IMR-90 (cell line): ENCODE measurements at regions not wholly inside any gene's neighbourhood (a gene's known extent, or its start where the extent isn't known, plus 50 kb on each side); places are given as distances from the start of the nearest gene placed in this dataset.

Source experiments
- ATAC-seq: fragments of 200-7000 bp; cut with Tn5 transposase; 2 replicates; pipeline ENCODE4 v1.9.1; 2020; ENCODE audit warnings: low read depth, mild to moderate bottlenecking, moderate library complexity
- BruUV-seq: library from RNA; stranded (reverse); fragments of 400-500 nt; replicated peaks from 2 replicates; lab custom pipeline; 2021; lab: Mats Ljungman, UMichigan
- CTCF ChIA-PET: fragments of 300-600 bp; formaldehyde crosslinking; extraction: SDS; loops from one replicate; lab custom pipeline; 2021; ENCODE audit warnings: antibody characterized with exemption; lab: Yijun Ruan, JAX
- POLR2A ChIA-PET: fragments of 300-600 bp; sonication (Branson Sonifier 250); formaldehyde crosslinking; loops from one replicate; lab custom pipeline; 2022; ENCODE audit warnings: antibody characterized with exemption; ENCODE audit not compliant: unreplicated experiment; lab: Charles Lee
- DNase-seq: peaks from one replicate; pipeline ENCODE4 v3.0.0; 2013
- H2AFZ ChIP-seq: replicated peaks from 2 replicates; pipeline ENCODE3; 2013; ENCODE audit warnings: low read length, mild to moderate bottlenecking; ENCODE audit not compliant: poor library complexity
- H2AK5ac ChIP-seq: 2 replicates; pipeline ENCODE4 v1.6.1; 2013; ENCODE audit warnings: low read depth, low read length, inconsistent platforms
- H2AK9ac ChIP-seq: replicated peaks from 2 replicates; pipeline ENCODE3; 2013; ENCODE audit warnings: mild to moderate bottlenecking, low read depth, low read length, moderate library complexity; ENCODE audit not compliant: poor library complexity
- H2BK120ac ChIP-seq: 2 replicates; pipeline ENCODE4 v1.6.1; 2013; ENCODE audit warnings: low read depth, low read length, inconsistent platforms
- H2BK15ac ChIP-seq: 3 replicates; pipeline ENCODE4 v1.6.1; 2013; ENCODE audit warnings: low read depth, low read length, inconsistent platforms
- H2BK20ac ChIP-seq: 2 replicates; pipeline ENCODE4 v1.6.1; 2013; ENCODE audit warnings: low read depth, mild to moderate bottlenecking, inconsistent platforms, low read length, moderate library complexity
- H2BK5ac ChIP-seq: 2 replicates; pipeline ENCODE4 v1.6.1; 2013; ENCODE audit warnings: mild to moderate bottlenecking, low read depth, low read length, inconsistent platforms; ENCODE audit not compliant: poor library complexity, severe bottlenecking
- H3K14ac ChIP-seq: replicated peaks from 2 replicates; pipeline ENCODE4 v1.6.1; 2013; ENCODE audit warnings: low read depth, low read length, inconsistent platforms
- H3K18ac ChIP-seq: 2 replicates; pipeline ENCODE4 v1.6.1; 2013; ENCODE audit warnings: low read depth, low read length, control low read depth
- H3K23ac ChIP-seq: 2 replicates; pipeline ENCODE4 v1.6.1; 2013; ENCODE audit warnings: low read depth, low read length, inconsistent platforms
- H3K27ac ChIP-seq: 2 replicates; pipeline ENCODE4 v1.5.1; 2013; ENCODE audit warnings: mild to moderate bottlenecking, control low read depth, low read length; ENCODE audit not compliant: insufficient read depth
- H3K27me3 ChIP-seq: 2 replicates; pipeline ENCODE4 v1.6.1; 2013; ENCODE audit warnings: low read length; ENCODE audit not compliant: control insufficient read depth, insufficient read depth
- H3K36me3 ChIP-seq: 2 replicates; pipeline ENCODE4 v1.6.1; 2013; ENCODE audit warnings: low read length, mixed read lengths; ENCODE audit not compliant: control insufficient read depth, insufficient read depth
- H3K4ac ChIP-seq: 2 replicates; pipeline ENCODE4 v1.6.1; 2013; ENCODE audit warnings: low read depth, low read length, inconsistent platforms
- H3K4me1 ChIP-seq: 2 replicates; pipeline ENCODE4 v1.6.1; 2013; ENCODE audit warnings: low read length, mixed read lengths; ENCODE audit not compliant: control insufficient read depth, insufficient read depth
- H3K4me2 ChIP-seq: 2 replicates; pipeline ENCODE4 v1.6.1; 2013; ENCODE audit warnings: low read depth, mild to moderate bottlenecking, control low read depth, low read length, moderate library complexity
- H3K4me3 ChIP-seq: 2 replicates; pipeline ENCODE4 v1.5.1; 2013; ENCODE audit warnings: low read depth, mild to moderate bottlenecking, control low read depth, low read length, moderate library complexity; ENCODE audit not compliant: insufficient read depth
- H3K56ac ChIP-seq: 2 replicates; pipeline ENCODE4 v1.6.1; 2013; ENCODE audit warnings: low read length, inconsistent platforms; ENCODE audit not compliant: insufficient read depth; ENCODE audit errors: extremely low read depth
- H3K79me1 ChIP-seq, 2 experiments: 2 replicates each; pipeline ENCODE4 v1.6.1; 2013; ENCODE audit warnings: low read length in 2 of 2, inconsistent platforms in 1 of 2, low read depth in 1 of 2
- H3K9ac ChIP-seq: 2 replicates; pipeline ENCODE4 v1.6.1; 2013; ENCODE audit warnings: low read depth, low read length, control low read depth
- H3K9me1 ChIP-seq: 2 replicates; pipeline ENCODE4 v1.6.1; 2013; ENCODE audit warnings: low read length, inconsistent platforms; ENCODE audit not compliant: insufficient read depth
- H3K9me3 ChIP-seq: 2 replicates; pipeline ENCODE4 v1.6.1; 2013; ENCODE audit warnings: low read length; ENCODE audit not compliant: control insufficient read depth, insufficient read depth
- H4K20me1 ChIP-seq: 2 replicates; pipeline ENCODE4 v1.6.1; 2013; ENCODE audit warnings: low read length, inconsistent platforms; ENCODE audit not compliant: insufficient read depth
- H4K5ac ChIP-seq: 2 replicates; pipeline ENCODE4 v1.6.1; 2013; ENCODE audit warnings: mild to moderate bottlenecking, low read depth, low read length, control low read depth
- H4K8ac ChIP-seq, 2 experiments: 2 replicates each; pipeline ENCODE4 v1.6.1; 2013; ENCODE audit warnings: low read depth in 2 of 2, low read length in 2 of 2, control low read depth in 1 of 2, inconsistent platforms in 1 of 2
- H4K91ac ChIP-seq: 2 replicates; pipeline ENCODE4 v1.6.1; 2013; ENCODE audit warnings: low read depth, low read length, inconsistent platforms; ENCODE audit not compliant: insufficient read depth
- BHLHE40 ChIP-seq: fragments of 150-350 bp; IDR thresholded peaks from 2 replicates; pipeline ENCODE4 v1.6.1; 2016; ENCODE audit warnings: mild to moderate bottlenecking, low read depth, low read length
- CEBPB ChIP-seq: IDR thresholded peaks from 2 replicates; pipeline ENCODE4 v1.6.1; 2012; ENCODE audit warnings: low read depth, low read length, improper control_type of control experiment
- CHD1 ChIP-seq: IDR thresholded peaks from 2 replicates; pipeline ENCODE4 v1.6.1; 2012; ENCODE audit warnings: low read depth, low read length, improper control_type of control experiment
- ELK1 ChIP-seq: fragments of 150-350 bp; IDR thresholded peaks from 2 replicates; pipeline ENCODE4 v1.6.1; 2016; ENCODE audit warnings: low read depth, mild to moderate bottlenecking, low read length, moderate library complexity, borderline replicate concordance
- MXI1 ChIP-seq: IDR thresholded peaks from 2 replicates; pipeline ENCODE4 v1.6.1; 2012; ENCODE audit warnings: low read depth, mild to moderate bottlenecking, low read length, moderate library complexity, borderline replicate concordance
- RAD21 ChIP-seq: IDR thresholded peaks from 2 replicates; pipeline ENCODE4 v1.6.1; 2012; ENCODE audit warnings: low read length, improper control_type of control experiment
- RCOR1 ChIP-seq: IDR thresholded peaks from 2 replicates; pipeline ENCODE4 v1.6.1; 2012; ENCODE audit warnings: mild to moderate bottlenecking, low read length, improper control_type of control experiment; ENCODE audit not compliant: insufficient replicate concordance
- RFX5 ChIP-seq: IDR thresholded peaks from 2 replicates; pipeline ENCODE4 v1.8.0; 2012; ENCODE audit warnings: low read depth, mild to moderate bottlenecking, low read length, moderate library complexity
- SMC3 ChIP-seq: fragments of 150-350 bp; IDR thresholded peaks from 2 replicates; pipeline ENCODE4 v1.6.1; 2016; ENCODE audit warnings: low read depth, mild to moderate bottlenecking, antibody characterized with exemption, low read length, moderate library complexity
- USF2 ChIP-seq: fragments of 150-350 bp; IDR thresholded peaks from 2 replicates; pipeline ENCODE4 v1.6.1; 2017; ENCODE audit warnings: mild to moderate bottlenecking, antibody characterized with exemption, low read length, low read depth
- WGBS, 2 experiments: methylation state at CpG; one replicate each; pipeline versions ENCODE4 v1.1.5 to v1.1.7; 2013; ENCODE audit warnings: missing lambda C conversion rate in 2 of 2; ENCODE audit not compliant: insufficient read length in 1 of 2; ENCODE audit errors: extremely low coverage in 2 of 2; 5-methylcytosine and 5-hydroxymethylcytosine counted together
- dilution Hi-C: fragments of 300-500 bp; cut with HindIII; formaldehyde crosslinking; loops from one replicate; pipeline ENCODE4 v1.14.3; 2018; ENCODE audit warnings: low sequenced_read_pairs; ENCODE audit not compliant: unreplicated experiment
- in situ Hi-C: fragments of 300-500 bp; cut with MboI; formaldehyde crosslinking; loops from 3 replicates; pipeline ENCODE4 v1.14.3; 2019; ENCODE audit warnings: low sequenced_read_pairs, inconsistent platforms, mixed read lengths
- intact Hi-C: fragments of 100-400 bp; cut with micrococcal nuclease; formaldehyde crosslinking; loops from 2 replicates; pipeline ENCODE4 v1.10.0; 2022

GRCh38 chr16:72615856-72616255, 432.1 kb downstream of the ZFHX3 start:
- intact Hi-C loops (no loop called here), dilution Hi-C loops (no loop called here), in situ Hi-C loops (no loop called here)
- Histone ChIP-seq H3K9ac (no peak overlapping the region), H2AK5ac (no peak overlapping the region), H3K36me3 (no peaks in the 10 kb centered on the region), H2BK20ac (no peak overlapping the region), H3K27ac (no peak overlapping the region), H3K9me3 (no peaks in the 10 kb centered on the region), H3K4me1 (no peaks in the 10 kb centered on the region), H3K4ac (no peak overlapping the region), H3K9me1 (no peaks in the 10 kb centered on the region), H3K18ac (no peak overlapping the region), H4K20me1 (no peaks in the 10 kb centered on the region), H3K79me1 (no peaks in the 10 kb centered on the region), H3K4me3 (no peak overlapping the region), H3K23ac (no peak overlapping the region), H3K56ac (no peak overlapping the region), H3K14ac (no peak overlapping the region), H2AK9ac (no peak overlapping the region), H4K91ac (no peak overlapping the region), H3K4me2 (no peak overlapping the region), H3K27me3 (no peaks in the 10 kb centered on the region), H2AFZ (no peak overlapping the region), H2BK15ac (no peak overlapping the region), H2BK120ac (no peak overlapping the region), H4K8ac (no peak overlapping the region), H2BK5ac (no peak overlapping the region), H4K5ac (no peak overlapping the region)
- no peak for ATAC-seq
- WGBS, 2 experiments = no CpG with 5 or more reads among the region's 4 CpGs
- ChIA-PET POLR2A (no interaction called here), CTCF (no interaction called here)
- TF ChIP-seq BHLHE40 (no peak), RCOR1 (no peak), SMC3 (no peak), CEBPB (no peak), RFX5 (no peak), CHD1 (no peak), MXI1 (no peak), USF2 (no peak), ELK1 (no peak), RAD21 (no peak)
- no peak for DNase-seq
- BruUV-seq = no TSS peak
